ENCODE measurements at regions not wholly inside any gene's neighbourhood (a gene's known extent, or its start where the extent isn't known, plus 50 kb on each side); places are given as distances from the start of the nearest gene placed in this dataset.

DNA sequence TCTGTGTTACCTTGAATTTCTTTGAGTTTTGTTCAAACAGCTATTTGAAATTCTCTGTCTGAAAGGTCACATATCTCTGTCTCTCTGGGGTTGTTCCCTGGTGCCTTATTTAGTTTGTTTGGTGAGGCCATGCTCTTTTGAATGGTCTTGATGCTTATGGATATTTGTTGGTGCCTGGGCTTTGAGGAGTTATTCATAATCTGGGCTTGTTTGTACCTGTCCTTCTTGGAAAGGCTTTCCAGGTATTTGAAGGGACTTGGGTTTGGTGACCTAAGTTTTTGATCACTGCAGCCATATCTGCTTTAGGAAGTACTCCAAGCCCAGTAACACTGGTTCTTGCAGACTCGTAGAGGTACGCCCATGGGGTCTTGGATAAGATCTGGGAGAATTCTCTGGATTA, 63.3 kb upstream of the MAGI3 start:
- DNase-seq (ENCODE audit: extremely low spot score, unreplicated experiment), result no peak

DNA sequence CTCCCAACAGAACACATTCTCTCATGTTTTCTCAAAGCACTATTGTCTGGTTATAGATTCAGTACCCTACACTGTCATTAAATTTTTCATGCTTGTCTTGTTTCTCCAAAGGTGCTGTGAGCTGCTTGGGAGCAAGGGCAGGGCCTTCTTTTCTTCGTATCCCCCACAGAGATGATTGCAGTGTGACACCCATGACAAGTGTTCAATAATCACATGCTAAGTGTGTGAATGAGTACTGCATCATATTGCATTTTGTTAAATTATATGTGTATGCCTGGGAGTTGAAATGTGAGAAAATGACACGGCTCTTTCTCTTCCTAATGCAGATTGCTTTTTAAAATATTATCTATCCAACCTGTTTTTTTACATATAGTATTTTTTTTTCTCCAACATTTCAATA, 57.3 kb upstream of the MAGI3 start:
- H3K36me3 Mint-ChIP-seq (ENCODE audit: unreplicated experiment), result no peaks in the 10 kb centered on the region
- no peak overlapping the region for H3K27ac Mint-ChIP-seq (ENCODE audit: unreplicated experiment)
- H3K4me1 Mint-ChIP-seq (ENCODE audit: unreplicated experiment), result no peaks in the 10 kb centered on the region
- no peak overlapping the region for H3K4me3 Mint-ChIP-seq (ENCODE audit: unreplicated experiment)
- H3K9me3 Mint-ChIP-seq (ENCODE audit: unreplicated experiment), result no peaks in the 10 kb centered on the region
- no peak for DNase-seq (ENCODE audit: extremely low spot score, unreplicated experiment)
- H3K27me3 Mint-ChIP-seq (ENCODE audit: unreplicated experiment), result peaks cover 22% of the 10 kb centered on the region
- TF ChIP-seq, protein P1, sequence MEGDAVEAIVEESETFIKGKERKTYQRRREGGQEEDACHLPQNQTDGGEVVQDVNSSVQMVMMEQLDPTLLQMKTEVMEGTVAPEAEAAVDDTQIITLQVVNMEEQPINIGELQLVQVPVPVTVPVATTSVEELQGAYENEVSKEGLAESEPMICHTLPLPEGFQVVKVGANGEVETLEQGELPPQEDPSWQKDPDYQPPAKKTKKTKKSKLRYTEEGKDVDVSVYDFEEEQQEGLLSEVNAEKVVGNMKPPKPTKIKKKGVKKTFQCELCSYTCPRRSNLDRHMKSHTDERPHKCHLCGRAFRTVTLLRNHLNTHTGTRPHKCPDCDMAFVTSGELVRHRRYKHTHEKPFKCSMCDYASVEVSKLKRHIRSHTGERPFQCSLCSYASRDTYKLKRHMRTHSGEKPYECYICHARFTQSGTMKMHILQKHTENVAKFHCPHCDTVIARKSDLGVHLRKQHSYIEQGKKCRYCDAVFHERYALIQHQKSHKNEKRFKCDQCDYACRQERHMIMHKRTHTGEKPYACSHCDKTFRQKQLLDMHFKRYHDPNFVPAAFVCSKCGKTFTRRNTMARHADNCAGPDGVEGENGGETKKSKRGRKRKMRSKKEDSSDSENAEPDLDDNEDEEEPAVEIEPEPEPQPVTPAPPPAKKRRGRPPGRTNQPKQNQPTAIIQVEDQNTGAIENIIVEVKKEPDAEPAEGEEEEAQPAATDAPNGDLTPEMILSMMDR (IDR thresholded peaks at IDR 0.05), result no peak

More for the DNA sequence above, 63.3 kb upstream of the MAGI3 start:
- Mint-ChIP-seq H3K27me3 (ENCODE audit: unreplicated experiment) (peaks cover 8% of the 10 kb centered on the region), H3K4me1 (ENCODE audit: unreplicated experiment) (no peaks in the 10 kb centered on the region), H3K27ac (ENCODE audit: unreplicated experiment) (no peak overlapping the region), H3K4me3 (ENCODE audit: unreplicated experiment) (no peak overlapping the region), H3K36me3 (ENCODE audit: unreplicated experiment) (no peaks in the 10 kb centered on the region), H3K9me3 (ENCODE audit: unreplicated experiment) (no peaks in the 10 kb centered on the region)
- TF ChIP-seq, protein P1 (IDR thresholded peaks at IDR 0.05), result no peak

DNA sequence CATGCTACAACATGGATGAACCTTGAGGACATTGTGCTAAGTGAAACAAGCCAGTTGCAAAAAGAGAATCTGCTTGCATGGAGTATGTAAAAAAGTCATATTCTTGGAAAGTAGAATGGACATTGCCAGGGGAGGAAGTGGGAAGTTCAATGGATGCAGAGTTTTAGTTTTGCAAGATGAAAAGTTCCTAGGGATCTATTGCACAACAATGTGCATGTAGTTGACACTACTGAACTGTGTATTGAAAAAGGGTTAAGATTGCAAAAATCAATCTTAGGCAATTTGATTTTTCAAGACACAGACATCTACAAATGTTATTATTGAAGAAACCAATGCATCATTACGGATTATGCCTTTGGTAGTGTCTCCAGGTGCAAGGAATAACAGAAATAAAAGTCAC, 50.3 kb upstream of the MAGI3 start:
- TF ChIP-seq, protein P1 (IDR thresholded peaks at IDR 0.05), result no peak
- H3K9me3 Mint-ChIP-seq (ENCODE audit: unreplicated experiment), result no peaks in the 10 kb centered on the region
- H3K27me3 Mint-ChIP-seq (ENCODE audit: unreplicated experiment), result peaks cover 34% of the 10 kb centered on the region
- DNase-seq (ENCODE audit: extremely low spot score, unreplicated experiment), result no peak
- H3K4me1 Mint-ChIP-seq (ENCODE audit: unreplicated experiment), result no peaks in the 10 kb centered on the region
- H3K27ac Mint-ChIP-seq (ENCODE audit: unreplicated experiment), result no peak overlapping the region
- no peaks in the 10 kb centered on the region for H3K36me3 Mint-ChIP-seq (ENCODE audit: unreplicated experiment)
- H3K4me3 Mint-ChIP-seq (ENCODE audit: unreplicated experiment), result no peak overlapping the region

All from osteocyte (in vitro differentiated cells).